PFSK-1 (cell line): ENCODE measurements at regions not wholly inside any gene's neighbourhood (a gene's known extent, or its start where the extent isn't known, plus 50 kb on each side); places are given as distances from the start of the nearest gene placed in this dataset.

Experiments used
- FOXP2 ChIP-seq: optimal IDR thresholded peaks from 2 replicates; pipeline ENCODE3; 2011; ENCODE audit warnings: borderline replicate concordance, control low read depth, inconsistent platforms; ENCODE audit not compliant: insufficient read depth; ENCODE audit errors: extremely low read length, extremely low read depth
- TAF1 ChIP-seq: IDR thresholded peaks from 2 replicates; pipeline ENCODE4 v1.6.1; 2012; ENCODE audit warnings: low read length, control low read depth, borderline replicate concordance; ENCODE audit not compliant: insufficient read depth
- TF ChIP-seq, protein P1 (sequence below), 2 experiments: IDR thresholded peaks; 2 replicates each; pipeline versions ENCODE4 v1.6.1 to v1.8.0; 2011 to 2012; ENCODE audit warnings: low read depth in 2 of 2, low read length in 2 of 2, control low read depth in 1 of 2, inconsistent platforms in 1 of 2, mild to moderate bottlenecking in 1 of 2, moderate library complexity in 1 of 2; ENCODE audit not compliant: insufficient read depth in 1 of 2

DNA sequence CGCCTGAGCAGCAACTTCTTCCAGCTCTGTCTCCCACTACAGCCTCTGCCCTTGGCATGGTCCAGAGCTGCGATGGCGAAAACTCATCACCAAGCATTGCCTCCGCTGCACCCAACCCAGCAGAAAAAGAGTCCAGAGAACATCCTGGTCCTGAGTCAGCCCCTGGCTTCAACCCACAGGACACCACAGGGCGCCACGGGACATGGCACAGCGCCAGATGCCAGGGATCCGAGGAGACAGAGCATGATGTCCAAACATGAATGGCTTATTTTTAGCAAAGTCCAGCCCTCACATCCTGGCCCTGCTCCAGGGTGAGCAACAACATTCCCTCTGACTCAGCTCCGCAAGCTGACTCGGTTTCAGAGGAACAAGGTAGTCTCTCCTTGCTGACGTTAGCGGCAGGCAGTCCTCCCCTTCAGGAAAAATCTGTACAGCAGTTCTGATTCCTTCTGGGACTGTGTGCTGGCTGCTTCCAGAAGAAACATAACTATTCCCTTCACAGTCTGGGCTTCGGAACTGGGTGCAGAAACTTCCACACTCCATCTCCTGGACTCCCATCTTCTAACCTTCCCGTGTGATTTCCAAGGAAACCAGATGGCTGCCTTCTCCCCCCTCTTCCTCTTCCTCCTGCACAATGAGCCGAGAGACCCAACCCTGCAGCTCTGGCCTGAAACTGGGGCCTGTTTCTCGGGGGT is 131.3 kb downstream of the TOMM20 start:
- TF ChIP-seq FOXP2, result peak; percentile 59
- TF ChIP-seq TAF1, result peak; percentile 34; the same call in 1 of the 2 replicates
- TF ChIP-seq, protein P1, sequence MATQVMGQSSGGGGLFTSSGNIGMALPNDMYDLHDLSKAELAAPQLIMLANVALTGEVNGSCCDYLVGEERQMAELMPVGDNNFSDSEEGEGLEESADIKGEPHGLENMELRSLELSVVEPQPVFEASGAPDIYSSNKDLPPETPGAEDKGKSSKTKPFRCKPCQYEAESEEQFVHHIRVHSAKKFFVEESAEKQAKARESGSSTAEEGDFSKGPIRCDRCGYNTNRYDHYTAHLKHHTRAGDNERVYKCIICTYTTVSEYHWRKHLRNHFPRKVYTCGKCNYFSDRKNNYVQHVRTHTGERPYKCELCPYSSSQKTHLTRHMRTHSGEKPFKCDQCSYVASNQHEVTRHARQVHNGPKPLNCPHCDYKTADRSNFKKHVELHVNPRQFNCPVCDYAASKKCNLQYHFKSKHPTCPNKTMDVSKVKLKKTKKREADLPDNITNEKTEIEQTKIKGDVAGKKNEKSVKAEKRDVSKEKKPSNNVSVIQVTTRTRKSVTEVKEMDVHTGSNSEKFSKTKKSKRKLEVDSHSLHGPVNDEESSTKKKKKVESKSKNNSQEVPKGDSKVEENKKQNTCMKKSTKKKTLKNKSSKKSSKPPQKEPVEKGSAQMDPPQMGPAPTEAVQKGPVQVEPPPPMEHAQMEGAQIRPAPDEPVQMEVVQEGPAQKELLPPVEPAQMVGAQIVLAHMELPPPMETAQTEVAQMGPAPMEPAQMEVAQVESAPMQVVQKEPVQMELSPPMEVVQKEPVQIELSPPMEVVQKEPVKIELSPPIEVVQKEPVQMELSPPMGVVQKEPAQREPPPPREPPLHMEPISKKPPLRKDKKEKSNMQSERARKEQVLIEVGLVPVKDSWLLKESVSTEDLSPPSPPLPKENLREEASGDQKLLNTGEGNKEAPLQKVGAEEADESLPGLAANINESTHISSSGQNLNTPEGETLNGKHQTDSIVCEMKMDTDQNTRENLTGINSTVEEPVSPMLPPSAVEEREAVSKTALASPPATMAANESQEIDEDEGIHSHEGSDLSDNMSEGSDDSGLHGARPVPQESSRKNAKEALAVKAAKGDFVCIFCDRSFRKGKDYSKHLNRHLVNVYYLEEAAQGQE (IDR thresholded peaks at IDR 0.05; ENCODE audit: insufficient read depth in 1 of 2, low read depth in 2 of 2, low read length in 2 of 2), result 0 out of 4 replicates have a peak, but pooled peaks of 1 of the 2 experiments have one; percentile 49
